GM18498 (cell line): ENCODE measurements at regions not wholly inside any gene's neighbourhood (a gene's known extent, or its start where the extent isn't known, plus 50 kb on each side); places are given as distances from the start of the nearest gene placed in this dataset.

ENCODE experiments used
- ATAC-seq: cut with Tn5 transposase; IDR thresholded peaks from one replicate; pipeline ENCODE4 v1.9.1; 2021; ENCODE audit warnings: mild to moderate bottlenecking, moderate library complexity; ENCODE audit not compliant: unreplicated experiment

- peak; percentile 71 for ATAC-seq
Measured at GRCh38 chr18:23384778-23385736, 68.0 kb upstream of the RIOK3 start.

- no peak for ATAC-seq
Measured at GRCh38 chr18:23386317-23386716, 66.8 kb upstream of the RIOK3 start.

- no peak for ATAC-seq
Measured at GRCh38 chr18:23387265-23387664, 65.8 kb upstream of the RIOK3 start.

GRCh38 chr18:23388357-23388756 is 64.7 kb upstream of the RIOK3 start:
- no peak for ATAC-seq

- ATAC-seq: no peak
Measured at GRCh38 chr18:23391156-23391555, 61.9 kb upstream of the RIOK3 start.

GRCh38 chr18:23397907-23398306 is 55.2 kb upstream of the RIOK3 start:
- no peak for ATAC-seq

GRCh38 chr18:23398401-23398800 is 54.7 kb upstream of the RIOK3 start:
- no peak for ATAC-seq

GRCh38 chr18:23399067-23399466 is 54.0 kb upstream of the RIOK3 start:
- no peak for ATAC-seq

GRCh38 chr18:23400918-23401317 is 52.2 kb upstream of the RIOK3 start:
- ATAC-seq: no peak

GRCh38 chr18:23401400-23402347 is 51.4 kb upstream of the RIOK3 start:
- ATAC-seq: no peak
